Activated CD8-positive, alpha-beta memory T cell treated with anti-CD3 and anti-CD28 coated beads, Interleukin-2, amount 50 U/mL, for 1 hour (primary cell): ENCODE measurements at regions not wholly inside any gene's neighbourhood (a gene's known extent, or its start where the extent isn't known, plus 50 kb on each side); places are given as distances from the start of the nearest gene placed in this dataset.

Experiments used
- DNase-seq: peaks from one replicate; pipeline ENCODE4 v3.0.0-alpha.2; 2020; ENCODE audit errors: extremely low read depth

- no peak for DNase-seq
These were observed 78.1 kb upstream of the ZEB2 start for GRCh38 chr2:144597894-144598593.

- DNase-seq = no peak
These were observed 77.5 kb upstream of the ZEB2 start for GRCh38 chr2:144597388-144597787.

GRCh38 chr2:144596073-144596871, 76.4 kb upstream of the ZEB2 start:
- DNase-seq = no peak

GRCh38 chr2:144595686-144596072, 75.8 kb upstream of the ZEB2 start:
- DNase-seq = no peak

DNA sequence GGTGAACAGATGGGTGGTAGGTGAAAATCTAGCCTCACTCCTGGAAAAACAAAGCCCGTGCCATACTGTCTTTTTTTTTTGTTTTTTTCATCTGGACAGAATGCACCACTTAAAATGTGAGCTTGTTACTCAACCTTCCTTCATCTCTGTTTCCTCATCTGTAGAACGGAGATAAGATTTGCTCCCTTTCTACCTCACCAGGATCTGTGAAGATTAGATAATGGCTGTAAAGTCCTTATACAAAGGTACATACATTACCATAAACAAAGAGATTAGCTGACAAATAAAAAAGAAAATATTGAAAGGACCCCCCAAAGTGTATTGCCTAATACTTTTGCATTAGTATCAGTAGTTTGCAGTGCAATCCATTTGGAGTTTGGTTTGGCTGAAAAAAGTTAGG, 75.4 kb upstream of the ZEB2 start:
- DNase-seq = no peak

- no peak for DNase-seq
These were observed 73.9 kb upstream of the ZEB2 start for GRCh38 chr2:144593803-144594202.

- DNase-seq = no peak
These were observed 72.8 kb upstream of the ZEB2 start for GRCh38 chr2:144592500-144593256.

- DNase-seq = no peak
These were observed 67.4 kb upstream of the ZEB2 start for GRCh38 chr2:144587306-144587705.

- DNase-seq = no peak
These were observed 66.6 kb upstream of the ZEB2 start for GRCh38 chr2:144586476-144586875.

GRCh38 chr2:144583741-144584453, 64.0 kb upstream of the ZEB2 start:
- no peak for DNase-seq

GRCh38 chr2:144583381-144583729, 63.4 kb upstream of the ZEB2 start:
- DNase-seq = no peak

DNA sequence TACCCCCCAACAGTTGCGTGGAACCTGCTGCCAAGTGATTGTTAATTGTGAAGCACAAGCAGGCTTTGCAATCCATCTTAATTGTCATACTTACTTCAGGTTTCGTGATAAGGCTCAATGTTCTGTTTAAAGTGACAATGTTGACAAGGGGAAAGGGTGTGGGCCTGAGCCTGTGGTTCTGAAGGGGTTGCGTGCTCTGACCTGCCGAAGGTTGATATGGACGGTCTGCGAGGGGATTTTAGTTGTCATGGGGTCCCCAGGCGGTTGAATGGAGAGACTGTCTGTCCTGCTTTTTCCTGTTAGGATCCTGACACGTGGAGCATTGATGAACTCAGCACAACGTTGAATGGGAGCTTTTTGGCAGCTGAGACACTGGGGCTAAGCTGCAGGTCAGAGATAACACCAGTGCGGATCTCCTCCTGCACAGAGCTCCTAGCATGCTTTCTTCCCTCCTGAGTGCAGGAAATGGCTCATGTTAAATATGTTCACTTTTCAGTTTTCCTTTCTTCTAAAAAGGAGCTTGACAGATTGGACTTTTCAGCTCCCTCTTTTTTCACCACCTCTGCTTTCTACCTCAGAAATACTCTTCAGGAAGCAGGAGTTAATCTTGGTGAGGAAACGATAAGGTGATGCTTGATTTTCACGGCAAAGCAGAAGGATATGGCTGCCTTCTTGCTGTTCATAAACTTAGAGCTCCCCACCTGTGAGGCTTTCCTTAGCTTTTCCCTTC, 62.9 kb upstream of the ZEB2 start:
- no peak for DNase-seq

- DNase-seq = no peak
These were observed 60.7 kb upstream of the ZEB2 start for GRCh38 chr2:144580521-144581161.

DNA sequence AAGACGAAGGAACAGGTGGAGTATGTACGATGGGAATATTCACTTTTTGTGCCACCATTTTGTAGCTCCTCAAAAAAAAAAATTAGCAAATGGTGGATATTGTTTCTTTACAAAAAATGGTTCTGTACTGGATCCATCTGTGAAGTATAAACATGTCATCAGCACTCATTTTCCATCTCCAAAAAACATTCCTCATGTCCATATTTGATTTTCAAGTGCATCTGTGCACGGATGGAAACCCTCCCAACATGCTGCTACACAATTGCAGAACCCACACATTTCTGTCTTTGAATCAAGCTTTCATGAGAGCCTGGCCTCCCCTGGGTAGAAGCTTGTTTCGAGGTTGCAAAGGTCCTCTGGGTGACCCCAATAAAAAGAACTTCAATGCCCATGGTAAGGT, 59.6 kb upstream of the ZEB2 start:
- no peak for DNase-seq

- no peak for DNase-seq
These were observed 58.2 kb upstream of the ZEB2 start for GRCh38 chr2:144578099-144578498.

GRCh38 chr2:144572977-144573376, 53.1 kb upstream of the ZEB2 start:
- no peak for DNase-seq

- DNase-seq = no peak
These were observed 51.9 kb upstream of the ZEB2 start for GRCh38 chr2:144571770-144572169.

- DNase-seq = no peak
These were observed 50.6 kb upstream of the ZEB2 start for GRCh38 chr2:144570566-144570965.
